ENCODE measurements at regions not wholly inside any gene's neighbourhood (a gene's known extent, or its start where the extent isn't known, plus 50 kb on each side); places are given as distances from the start of the nearest gene placed in this dataset.
A peak's percentile ranks its signal among the peaks of the same experiment; 100 is the strongest.

GRCh38 chr10:118462401-118462800 lies 120.3 kb upstream of the FAM204A start:
- no peak for ATAC-seq
- ChIA-PET CTCF (interaction anchor here (5.6 kb wide), 1 partner anchor 965 kb away, joined by 46 read pairs; no protein-coding TSS in a partner anchor), POLR2A (no interaction called here)
- Histone ChIP-seq H3K4me2 (no peak overlapping the region), H3K4me1 (no peaks in the 10 kb centered on the region), H3K27ac (no peak overlapping the region), H3K4me3 (no peak overlapping the region), H3K9me3 (no peaks in the 10 kb centered on the region)
- no peak for FAIRE-seq
- WGBS (ENCODE audit: missing lambda C conversion rate) = 79% methylated on average over 1 of the region's 1 CpG
- no peak for DNase-seq (ENCODE audit: low read depth in 1 of 2, low spot score in 1 of 2)
- TF ChIP-seq ELK1 (IDR thresholded peaks at IDR 0.05; ENCODE audit: low read depth, low read length) (no peak), HOXA7 (CRISPR knock-in tag; IDR thresholded peaks at IDR 0.05) (no peak)

GRCh38 chr10:118459642-118460193 lies 117.6 kb upstream of the FAM204A start:
- TF ChIP-seq ZNF302 (CRISPR knock-in tag; IDR thresholded peaks at IDR 0.05) = no peak
- TF ChIP-seq SMC3 (IDR thresholded peaks at IDR 0.05) = peak; percentile 62
- peak; percentile 76 for TF ChIP-seq CTCF (IDR thresholded peaks at IDR 0.05)
- TF ChIP-seq RAD21 (conservative IDR thresholded peaks at IDR 0.05 in 1 of 2, IDR thresholded peaks at IDR 0.05 in 1 of 2) = peak; percentile 70 to 75
- CTCF ChIA-PET = interaction anchor here (0.5 to 5.6 kb wide), 41 partner anchors 9 to 1243 kb away, joined by 3 to 46 read pairs (median 4); no protein-coding TSS in a partner anchor
- WGBS (ENCODE audit: missing lambda C conversion rate) = 2% methylated on average over 10 of the region's 10 CpGs
- no peak overlapping the region for H3K27ac ChIP-seq
- DNase-seq (ENCODE audit: low read depth in 1 of 2, low spot score in 1 of 2) = peak; percentile 61 to 65
- H3K4me2 ChIP-seq = peak overlapping the region; percentile 52
- H3K4me1 ChIP-seq = no peaks in the 10 kb centered on the region
- no peak for FAIRE-seq
- H3K4me3 ChIP-seq = no peak overlapping the region
- H3K9me3 ChIP-seq = no peaks in the 10 kb centered on the region
- POLR2A ChIA-PET = no interaction called here
- ATAC-seq = peak; percentile 87 to 98

GRCh38 chr10:118458957-118459641 lies 117.0 kb upstream of the FAM204A start:
- ATAC-seq = no peak
- H3K4me3 ChIP-seq = no peak overlapping the region
- no peaks in the 10 kb centered on the region for H3K4me1 ChIP-seq
- ChIA-PET CTCF (interaction anchor here (0.5 to 5.6 kb wide), 47 partner anchors 10 to 1242 kb away, joined by 3 to 46 read pairs (median 4); no protein-coding TSS in a partner anchor), POLR2A (no interaction called here)
- no peaks in the 10 kb centered on the region for H3K9me3 ChIP-seq
- TF ChIP-seq HOXB5 (CRISPR knock-in tag; IDR thresholded peaks at IDR 0.05) = no peak
- TF ChIP-seq CHD2 (IDR thresholded peaks at IDR 0.05; ENCODE audit: low read length, partially characterized antibody) = no peak
- no peak for TF ChIP-seq EP300 (IDR thresholded peaks at IDR 0.05)
- no peak for TF ChIP-seq RCOR1 (IDR thresholded peaks at IDR 0.05; ENCODE audit: low read depth, low read length)
- TF ChIP-seq HMGXB4 (CRISPR knock-in tag; IDR thresholded peaks at IDR 0.05; ENCODE audit: borderline replicate concordance) = no peak
- TF ChIP-seq SMC3 (IDR thresholded peaks at IDR 0.05) = no peak
- no peak for TF ChIP-seq ZFP36 (IDR thresholded peaks at IDR 0.05; ENCODE audit: borderline replicate concordance, partially characterized antibody)
- TF ChIP-seq POLR2AphosphoS2 (conservative IDR thresholded peaks at IDR 0.05; ENCODE audit: low read length) = no peak
- H3K4me2 ChIP-seq = peak overlapping the region; percentile 52
- WGBS (ENCODE audit: missing lambda C conversion rate) = 26% methylated on average over 10 of the region's 10 CpGs
- no peak for DNase-seq (ENCODE audit: low read depth in 1 of 2, low spot score in 1 of 2)
- H3K27ac ChIP-seq = no peak overlapping the region
- no peak for FAIRE-seq

Measured in A549 (cell line).